H1 (cell line): ENCODE measurements at regions not wholly inside any gene's neighbourhood (a gene's known extent, or its start where the extent isn't known, plus 50 kb on each side); places are given as distances from the start of the nearest gene placed in this dataset.

Experiments
- CTCF ChIA-PET: fragments of 300-600 bp; sonication (Branson Sonifier 250); formaldehyde crosslinking; loops from one replicate; lab custom pipeline; 2021; ENCODE audit not compliant: partially characterized antibody; lab: Charles Lee
- POLR2A ChIA-PET: fragments of 300-600 bp; sonication (Branson Sonifier 250); formaldehyde crosslinking; loops from one replicate; lab custom pipeline; 2021; ENCODE audit warnings: inconsistent platforms; ENCODE audit not compliant: partially characterized antibody; lab: Charles Lee
- DNase-seq, 2 experiments: peaks; one replicate each; pipeline versions ENCODE4 v3.0.0 to v3.0.0-alpha.2; 2010 to 2022; ENCODE audit warnings: low spot score in 2 of 2, low read depth in 1 of 2, mixed read lengths in 1 of 2
- FAIRE-seq: peaks from 2 replicates; lab custom pipeline; 2011; peaks lifted over from hg19 to GRCh38; lab: Jason Lieb, UNC
- H2AFZ ChIP-seq: 2 replicates; pipeline ENCODE4 v1.8.1; 2012; ENCODE audit warnings: low read length, inconsistent platforms
- H2AK5ac ChIP-seq: 2 replicates; pipeline ENCODE4 v1.6.1; 2013; ENCODE audit warnings: low read depth, low read length
- H2BK120ac ChIP-seq: replicated peaks from 2 replicates; pipeline ENCODE3; 2013; ENCODE audit warnings: low read depth, low read length, inconsistent platforms
- H2BK12ac ChIP-seq: 2 replicates; pipeline ENCODE4 v1.6.1; 2013; ENCODE audit warnings: low read depth, low read length
- H2BK15ac ChIP-seq: 2 replicates; pipeline ENCODE4 v1.6.1; 2013; ENCODE audit warnings: low read length
- H2BK20ac ChIP-seq: 2 replicates; pipeline ENCODE4 v1.6.1; 2013; ENCODE audit warnings: low read length
- H2BK5ac ChIP-seq: 2 replicates; pipeline ENCODE4 v1.6.1; 2013; ENCODE audit warnings: low read depth, low read length
- H3K14ac ChIP-seq: 2 replicates; pipeline ENCODE4 v1.6.1; 2013; ENCODE audit warnings: inconsistent platforms; ENCODE audit not compliant: insufficient read length
- H3K18ac ChIP-seq: 2 replicates; pipeline ENCODE4 v1.6.1; 2013; ENCODE audit warnings: low read length; ENCODE audit errors: extremely low read depth
- H3K23ac ChIP-seq: 2 replicates; pipeline ENCODE4 v1.6.1; 2013; ENCODE audit warnings: inconsistent platforms; ENCODE audit not compliant: insufficient read length
- H3K23me2 ChIP-seq: 2 replicates; pipeline ENCODE4 v1.6.1; 2013; ENCODE audit warnings: low read depth, low read length
- H3K27ac ChIP-seq: 2 replicates; pipeline ENCODE4 v1.6.1; 2011; ENCODE audit warnings: low read depth, low read length, inconsistent platforms
- H3K27me3 ChIP-seq, 4 experiments: replicated peaks in 1 of 4; 1 replicate in 1 of 4; 2 replicates in 3 of 4; pipeline versions ENCODE4 v1.6.1 to v1.8.1; 2011 to 2013; ENCODE audit warnings: low read length in 3 of 4, mild to moderate bottlenecking in 3 of 4, inconsistent platforms in 2 of 4, mixed read lengths in 2 of 4, moderate library complexity in 1 of 4; ENCODE audit not compliant: control insufficient read depth in 3 of 4, insufficient read depth in 3 of 4; ENCODE audit errors: extremely low read depth in 1 of 4
- H3K36me3 ChIP-seq, 4 experiments: 2 replicates each; pipeline versions ENCODE4 v1.6.1 to v1.8.1; 2011 to 2013; ENCODE audit warnings: mild to moderate bottlenecking in 4 of 4, low read length in 3 of 4, moderate library complexity in 2 of 4, control low read depth in 1 of 4, inconsistent platforms in 1 of 4; ENCODE audit not compliant: insufficient read depth in 4 of 4, control insufficient read depth in 2 of 4
- H3K4ac ChIP-seq: replicated peaks from 2 replicates; pipeline ENCODE3; 2013; ENCODE audit warnings: low read length, low read depth, mixed read lengths, inconsistent platforms; ENCODE audit not compliant: insufficient read length
- H3K4me1 ChIP-seq, 4 experiments: replicated peaks in 1 of 4; 1 replicate in 1 of 4; 2 replicates in 3 of 4; pipeline versions ENCODE4 v1.6.1 to v1.8.1; 2011 to 2013; ENCODE audit warnings: low read length in 3 of 4, inconsistent platforms in 2 of 4, mixed read lengths in 1 of 4; ENCODE audit not compliant: insufficient read depth in 4 of 4, control insufficient read depth in 3 of 4
- H3K4me2 ChIP-seq, 2 experiments: 2 replicates each; pipeline versions ENCODE4 v1.6.1 to v1.8.1; 2011 to 2013; ENCODE audit warnings: low read depth in 2 of 2, low read length in 2 of 2, control low read depth in 1 of 2, inconsistent platforms in 1 of 2, mild to moderate bottlenecking in 1 of 2; ENCODE audit not compliant: insufficient read depth in 1 of 2
- H3K4me3 ChIP-seq, 4 experiments: fragments of 200-600, 300-600 bp in 1 of 4; sonication (generic), shearing (Covaris generic), sonication (Bioruptor Twin) in 1 of 4; 2 replicates each; pipeline versions ENCODE4 v1.5.1 to v1.8.1; 2011 to 2016; ENCODE audit warnings: low read length in 4 of 4, low read depth in 3 of 4, control low read depth in 2 of 4, inconsistent platforms in 2 of 4, mild to moderate bottlenecking in 2 of 4, mixed read lengths in 1 of 4, moderate library complexity in 1 of 4; ENCODE audit not compliant: insufficient read depth in 2 of 4; ENCODE audit errors: extremely low read depth in 1 of 4
- H3K56ac ChIP-seq: replicated peaks from 2 replicates; pipeline ENCODE3; 2013; ENCODE audit warnings: low read depth, mild to moderate bottlenecking, mixed read lengths, low read length, inconsistent platforms; ENCODE audit not compliant: insufficient read length
- H3K79me1 ChIP-seq: 2 replicates; pipeline ENCODE4 v1.6.1; 2013; ENCODE audit warnings: low read depth, low read length, control low read depth
- H3K79me2 ChIP-seq, 2 experiments: 2 replicates each; pipeline versions ENCODE4 v1.6.1 to v1.8.1; 2012 to 2013; ENCODE audit warnings: low read length in 2 of 2, mild to moderate bottlenecking in 2 of 2, inconsistent platforms in 1 of 2; ENCODE audit not compliant: insufficient read depth in 2 of 2, control insufficient read depth in 1 of 2
- H3K9ac ChIP-seq, 4 experiments: replicated peaks in 1 of 4; 1 replicate in 1 of 4; 2 replicates in 3 of 4; pipeline versions ENCODE4 v1.6.1 to v1.8.1; 2011 to 2013; ENCODE audit warnings: low read depth in 3 of 4, low read length in 3 of 4, control low read depth in 2 of 4, mild to moderate bottlenecking in 2 of 4, moderate library complexity in 2 of 4, inconsistent platforms in 1 of 4; ENCODE audit errors: extremely low read depth in 1 of 4
- H3K9me3 ChIP-seq, 2 experiments: 2 replicates each; pipeline versions ENCODE4 v1.6.1 to v1.8.1; 2012 to 2013; ENCODE audit warnings: mild to moderate bottlenecking in 2 of 2, moderate library complexity in 2 of 2, control low read depth in 1 of 2, inconsistent platforms in 1 of 2, low read depth in 1 of 2, low read length in 1 of 2, mixed read lengths in 1 of 2; ENCODE audit not compliant: insufficient read depth in 2 of 2
- H4K20me1 ChIP-seq, 2 experiments: replicated peaks in 1 of 2; 2 replicates each; pipeline versions ENCODE3 to v1.8.1; 2011 to 2013; ENCODE audit warnings: inconsistent platforms in 2 of 2, low read length in 2 of 2, mild to moderate bottlenecking in 1 of 2; ENCODE audit not compliant: insufficient read depth in 2 of 2, control insufficient read depth in 1 of 2
- H4K5ac ChIP-seq: 2 replicates; pipeline ENCODE4 v1.6.1; 2013; ENCODE audit warnings: low read length, low read depth, mixed read lengths, inconsistent platforms; ENCODE audit not compliant: insufficient read length
- H4K8ac ChIP-seq: 2 replicates; pipeline ENCODE4 v1.8.0; 2013; ENCODE audit warnings: mild to moderate bottlenecking, moderate library complexity, low read length, inconsistent platforms; ENCODE audit not compliant: insufficient read depth; ENCODE audit errors: extremely low read depth
- H4K91ac ChIP-seq: replicated peaks from 2 replicates; pipeline ENCODE3; 2013; ENCODE audit warnings: low read length, mixed read lengths, inconsistent platforms; ENCODE audit not compliant: insufficient read length
- CTBP2 ChIP-seq: IDR thresholded peaks from 2 replicates; pipeline ENCODE4 v1.7.0; 2011; ENCODE audit warnings: borderline replicate concordance, mild to moderate bottlenecking, moderate library complexity, mixed read lengths, low read length; ENCODE audit not compliant: insufficient read depth, insufficient read length
- EZH2 ChIP-seq: fragments of 200-600 bp; sonication (generic); IDR thresholded peaks from 2 replicates; pipeline ENCODE4 v1.7.1; 2012; ENCODE audit warnings: low read depth, mild to moderate bottlenecking, moderate library complexity, low read length, inconsistent platforms; ENCODE audit not compliant: severe bottlenecking
- GABPA ChIP-seq: IDR thresholded peaks from 2 replicates; pipeline ENCODE4 v1.6.1; 2011; ENCODE audit warnings: mild to moderate bottlenecking, low read length, moderate library complexity, borderline replicate concordance; ENCODE audit not compliant: insufficient read depth
- HDAC2 ChIP-seq, 2 experiments: fragments of 300-600 bp in 1 of 2; sonication (generic) in 1 of 2; IDR thresholded peaks; 2 replicates each; pipeline ENCODE4 v1.6.1; 2011 to 2012; ENCODE audit warnings: low read depth in 2 of 2, low read length in 2 of 2, mild to moderate bottlenecking in 2 of 2, moderate library complexity in 2 of 2, borderline replicate concordance in 1 of 2, inconsistent platforms in 1 of 2
- HDAC6 ChIP-seq: IDR thresholded peaks from one replicate; pipeline ENCODE4 v1.7.1; 2012; ENCODE audit warnings: low read depth, mild to moderate bottlenecking, inconsistent platforms, low read length, moderate library complexity
- SIX5 ChIP-seq: IDR thresholded peaks from 2 replicates; pipeline ENCODE4 v1.6.1; 2011; ENCODE audit warnings: mild to moderate bottlenecking, low read depth, low read length
- WGBS, 2 experiments: shearing (Covaris generic) in 1 of 2; methylation state at CpG; one replicate each; pipeline versions ENCODE4 v1.1.6 to v1.1.7; 2013 to 2015; ENCODE audit warnings: low lambda C conversion rate in 2 of 2, mixed read lengths in 2 of 2, inconsistent platforms in 1 of 2, low coverage in 1 of 2, missing lambda C conversion rate in 1 of 2; ENCODE audit not compliant: insufficient replicate concordance in 2 of 2, insufficient coverage in 1 of 2, insufficient read length in 1 of 2; ENCODE audit errors: extremely low coverage in 1 of 2, missing lambda C conversion rate in 1 of 2; 5-methylcytosine and 5-hydroxymethylcytosine counted together

GRCh38 chr3:8145661-8146060 is 356.0 kb upstream of the LMCD1 start:
- Histone ChIP-seq H3K4ac (no peak overlapping the region), H2AK5ac (no peak overlapping the region), H2BK20ac (no peak overlapping the region), H3K9me3 (no peaks in the 10 kb centered on the region), H4K20me1 (no peaks in the 10 kb centered on the region), H3K18ac (no peak overlapping the region), H3K56ac (no peak overlapping the region), H2BK5ac (no peak overlapping the region), H3K9ac (no peak overlapping the region), H3K79me2 (no peaks in the 10 kb centered on the region), H3K14ac (no peak overlapping the region), H2BK120ac (no peak overlapping the region), H3K27me3 (no peaks in the 10 kb centered on the region), H2AFZ (no peak overlapping the region), H3K79me1 (no peaks in the 10 kb centered on the region), H4K5ac (no peak overlapping the region), H3K36me3 (no peaks in the 10 kb centered on the region), H4K8ac (no peak overlapping the region), H2BK12ac (no peak overlapping the region), H3K4me3 (no peak overlapping the region), H3K23ac (no peak overlapping the region), H4K91ac (no peak overlapping the region), H3K27ac (no peak overlapping the region), H3K4me1 (no peaks in the 10 kb centered on the region), H3K23me2 (no peaks in the 10 kb centered on the region), H3K4me2 (no peak overlapping the region), H2BK15ac (no peak overlapping the region)
- POLR2A ChIA-PET: no interaction called here
- 57% methylated on average over 2 of the region's 2 CpGs; no CpG with 5 or more reads in 1 of the 2 experiments for WGBS, 2 experiments
- DNase-seq: no peak
- no peak for TF ChIP-seq CTBP2
- no peak for TF ChIP-seq GABPA
- no peak for TF ChIP-seq HDAC6
- no peak for TF ChIP-seq SIX5
- TF ChIP-seq EZH2: no peak
- no peak for TF ChIP-seq HDAC2 (IDR thresholded peaks at IDR 0.05; ENCODE audit: borderline replicate concordance in 1 of 2, low read depth in 2 of 2, low read length in 2 of 2)
- CTCF ChIA-PET: no interaction called here
- FAIRE-seq: no peak
